PC-9 (cell line): ENCODE measurements at regions not wholly inside any gene's neighbourhood (a gene's known extent, or its start where the extent isn't known, plus 50 kb on each side); places are given as distances from the start of the nearest gene placed in this dataset.

Experiments
- CTCF ChIP-seq: fragments of 200-600 bp; sonication (generic); conservative IDR thresholded peaks from 2 replicates; pipeline ENCODE4 v1.6.1; 2017; ENCODE audit warnings: mixed run types, antibody characterized with exemption, mild to moderate bottlenecking, moderate library complexity
- EZH2 ChIP-seq: fragments of 200-600 bp; sonication (generic); IDR thresholded peaks from 2 replicates; pipeline ENCODE4 v1.8.0; 2017; ENCODE audit warnings: antibody characterized with exemption, low read depth

- TF ChIP-seq CTCF (no peak), EZH2 (no peak)
Measured at GRCh38 chr18:57961411-57961810, 82.6 kb upstream of the NEDD4L start.
